ENCODE measurements at regions not wholly inside any gene's neighbourhood (a gene's known extent, or its start where the extent isn't known, plus 50 kb on each side); places are given as distances from the start of the nearest gene placed in this dataset.

- ATAC-seq: no peak
- TF ChIP-seq POU6F1 (CRISPR knock-in tag; IDR thresholded peaks at IDR 0.05; ENCODE audit: borderline replicate concordance, low read depth) (no peak), TOX (CRISPR knock-in tag; IDR thresholded peaks at IDR 0.05; ENCODE audit: borderline replicate concordance) (no peak), PPARA (CRISPR knock-in tag; IDR thresholded peaks at IDR 0.05; ENCODE audit: borderline replicate concordance) (no peak)
Observed at GRCh38 chr15:96412045-96412905, 81.8 kb downstream of the NR2F2 start.

DNA sequence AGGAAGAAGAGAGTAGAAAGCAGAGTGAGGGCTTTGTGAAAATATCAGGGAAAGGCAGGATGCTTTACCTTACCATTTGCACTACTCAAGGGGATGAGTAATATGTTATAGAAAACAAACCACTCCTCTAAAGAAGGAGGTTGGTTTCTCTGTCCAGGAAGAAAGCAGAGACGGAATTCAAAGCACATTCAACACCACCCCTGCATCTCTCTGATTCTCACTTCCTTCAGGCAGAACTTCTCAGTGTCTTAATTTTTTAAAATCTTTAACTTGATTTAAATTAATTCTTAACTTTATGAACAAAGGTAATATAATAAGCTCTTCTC is 82.4 kb downstream of the NR2F2 start:
- ATAC-seq: no peak
- TF ChIP-seq PPARA (CRISPR knock-in tag; IDR thresholded peaks at IDR 0.05; ENCODE audit: borderline replicate concordance) (no peak), ZNF70 (CRISPR knock-in tag; IDR thresholded peaks at IDR 0.05) (no peak), GLIS3 (CRISPR knock-in tag; IDR thresholded peaks at IDR 0.05) (no peak), CREB5 (CRISPR knock-in tag; IDR thresholded peaks at IDR 0.05; ENCODE audit: low read depth) (no peak), BACH2 (CRISPR knock-in tag; IDR thresholded peaks at IDR 0.05; ENCODE audit: borderline replicate concordance) (no peak), SNAI2 (CRISPR knock-in tag; IDR thresholded peaks at IDR 0.05) (no peak), ARNTL (CRISPR knock-in tag; IDR thresholded peaks at IDR 0.05; ENCODE audit: borderline replicate concordance, low read depth) (no peak), ZC3H10 (CRISPR knock-in tag; IDR thresholded peaks at IDR 0.05) (no peak), ESRRG (CRISPR knock-in tag; IDR thresholded peaks at IDR 0.05) (no peak), ZFP3 (CRISPR knock-in tag; IDR thresholded peaks at IDR 0.05) (no peak), ZNF8 (CRISPR knock-in tag; IDR thresholded peaks at IDR 0.05) (no peak), TCF4 (CRISPR knock-in tag; IDR thresholded peaks at IDR 0.05; ENCODE audit: borderline replicate concordance) (no peak), OSR1 (CRISPR knock-in tag; IDR thresholded peaks at IDR 0.05) (no peak), CSDC2 (CRISPR knock-in tag; IDR thresholded peaks at IDR 0.05) (no peak), ZFP30 (CRISPR knock-in tag; IDR thresholded peaks at IDR 0.05) (no peak), RARB (CRISPR knock-in tag; IDR thresholded peaks at IDR 0.05) (no peak)
- TF ChIP-seq, protein P1, sequence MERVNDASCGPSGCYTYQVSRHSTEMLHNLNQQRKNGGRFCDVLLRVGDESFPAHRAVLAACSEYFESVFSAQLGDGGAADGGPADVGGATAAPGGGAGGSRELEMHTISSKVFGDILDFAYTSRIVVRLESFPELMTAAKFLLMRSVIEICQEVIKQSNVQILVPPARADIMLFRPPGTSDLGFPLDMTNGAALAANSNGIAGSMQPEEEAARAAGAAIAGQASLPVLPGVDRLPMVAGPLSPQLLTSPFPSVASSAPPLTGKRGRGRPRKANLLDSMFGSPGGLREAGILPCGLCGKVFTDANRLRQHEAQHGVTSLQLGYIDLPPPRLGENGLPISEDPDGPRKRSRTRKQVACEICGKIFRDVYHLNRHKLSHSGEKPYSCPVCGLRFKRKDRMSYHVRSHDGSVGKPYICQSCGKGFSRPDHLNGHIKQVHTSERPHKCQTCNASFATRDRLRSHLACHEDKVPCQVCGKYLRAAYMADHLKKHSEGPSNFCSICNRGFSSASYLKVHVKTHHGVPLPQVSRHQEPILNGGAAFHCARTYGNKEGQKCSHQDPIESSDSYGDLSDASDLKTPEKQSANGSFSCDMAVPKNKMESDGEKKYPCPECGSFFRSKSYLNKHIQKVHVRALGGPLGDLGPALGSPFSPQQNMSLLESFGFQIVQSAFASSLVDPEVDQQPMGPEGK (CRISPR knock-in tag; IDR thresholded peaks at IDR 0.05; ENCODE audit: borderline replicate concordance): no peak

GRCh38 chr15:96413657-96414056 is 83.2 kb downstream of the NR2F2 start:
- TF ChIP-seq ZC3H10 (CRISPR knock-in tag; IDR thresholded peaks at IDR 0.05) (no peak), CREB5 (CRISPR knock-in tag; IDR thresholded peaks at IDR 0.05; ENCODE audit: low read depth) (no peak), POU6F1 (CRISPR knock-in tag; IDR thresholded peaks at IDR 0.05; ENCODE audit: borderline replicate concordance, low read depth) (no peak), OSR1 (CRISPR knock-in tag; IDR thresholded peaks at IDR 0.05) (no peak), ESRRG (CRISPR knock-in tag; IDR thresholded peaks at IDR 0.05) (no peak), ZFP3 (CRISPR knock-in tag; IDR thresholded peaks at IDR 0.05) (no peak), GLIS3 (CRISPR knock-in tag; IDR thresholded peaks at IDR 0.05) (no peak), TCF4 (CRISPR knock-in tag; IDR thresholded peaks at IDR 0.05; ENCODE audit: borderline replicate concordance) (no peak), TOX (CRISPR knock-in tag; IDR thresholded peaks at IDR 0.05; ENCODE audit: borderline replicate concordance) (no peak), ZNF70 (CRISPR knock-in tag; IDR thresholded peaks at IDR 0.05) (no peak), BACH2 (CRISPR knock-in tag; IDR thresholded peaks at IDR 0.05; ENCODE audit: borderline replicate concordance) (no peak), PPARA (CRISPR knock-in tag; IDR thresholded peaks at IDR 0.05; ENCODE audit: borderline replicate concordance) (no peak)
- TF ChIP-seq, protein P2, sequence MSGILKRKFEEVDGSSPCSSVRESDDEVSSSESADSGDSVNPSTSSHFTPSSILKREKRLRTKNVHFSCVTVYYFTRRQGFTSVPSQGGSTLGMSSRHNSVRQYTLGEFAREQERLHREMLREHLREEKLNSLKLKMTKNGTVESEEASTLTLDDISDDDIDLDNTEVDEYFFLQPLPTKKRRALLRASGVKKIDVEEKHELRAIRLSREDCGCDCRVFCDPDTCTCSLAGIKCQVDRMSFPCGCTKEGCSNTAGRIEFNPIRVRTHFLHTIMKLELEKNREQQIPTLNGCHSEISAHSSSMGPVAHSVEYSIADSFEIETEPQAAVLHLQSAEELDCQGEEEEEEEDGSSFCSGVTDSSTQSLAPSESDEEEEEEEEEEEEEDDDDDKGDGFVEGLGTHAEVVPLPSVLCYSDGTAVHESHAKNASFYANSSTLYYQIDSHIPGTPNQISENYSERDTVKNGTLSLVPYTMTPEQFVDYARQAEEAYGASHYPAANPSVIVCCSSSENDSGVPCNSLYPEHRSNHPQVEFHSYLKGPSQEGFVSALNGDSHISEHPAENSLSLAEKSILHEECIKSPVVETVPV (CRISPR knock-in tag; IDR thresholded peaks at IDR 0.05): no peak

More at GRCh38 chr15:96413657-96414056, 83.2 kb downstream of the NR2F2 start:
- ATAC-seq: no peak

All from SK-N-SH treated with all-trans-retinoic acid at 6 μM for 48 hours (cell line).